Ishikawa (cell line): ENCODE measurements at regions not wholly inside any gene's neighbourhood (a gene's known extent, or its start where the extent isn't known, plus 50 kb on each side); places are given as distances from the start of the nearest gene placed in this dataset.

Source experiments
- CEBPB ChIP-seq: IDR thresholded peaks from 2 replicates; pipeline ENCODE4 v1.6.1; 2012
- CREB1 ChIP-seq: IDR thresholded peaks from 2 replicates; pipeline ENCODE4 v1.6.1; 2012; ENCODE audit warnings: low read depth
- EGR1 ChIP-seq: IDR thresholded peaks from 2 replicates; pipeline ENCODE4 v1.6.1; 2012
- EP300 ChIP-seq: IDR thresholded peaks from 2 replicates; pipeline ENCODE4 v1.6.1; 2012; ENCODE audit warnings: borderline replicate concordance
- FOXM1 ChIP-seq: IDR thresholded peaks from 2 replicates; pipeline ENCODE4 v1.6.1; 2012; ENCODE audit warnings: low read depth, borderline replicate concordance
- NFIC ChIP-seq: IDR thresholded peaks from 2 replicates; pipeline ENCODE4 v1.6.1; 2012
- RAD21 ChIP-seq: IDR thresholded peaks from 2 replicates; pipeline ENCODE4 v1.6.1; 2012; ENCODE audit warnings: low read depth
- TAF1 ChIP-seq: IDR thresholded peaks from 2 replicates; pipeline ENCODE4 v1.6.1; 2012; ENCODE audit warnings: low read depth, mild to moderate bottlenecking
- TCF12 ChIP-seq: IDR thresholded peaks from 2 replicates; pipeline ENCODE4 v1.6.1; 2012; ENCODE audit warnings: low read depth
- YY1 ChIP-seq: IDR thresholded peaks from 2 replicates; pipeline ENCODE4 v1.6.1; 2012; ENCODE audit warnings: low read depth
- ZBTB7A ChIP-seq: IDR thresholded peaks from 2 replicates; pipeline ENCODE4 v1.6.1; 2012; ENCODE audit warnings: low read depth
- TF ChIP-seq, protein P1 (sequence below): IDR thresholded peaks from 2 replicates; pipeline ENCODE4 v1.6.1; 2012
- TF ChIP-seq, protein P2 (sequence below): IDR thresholded peaks from 2 replicates; pipeline ENCODE4 v1.6.1; 2012; ENCODE audit warnings: low read depth, mild to moderate bottlenecking

DNA sequence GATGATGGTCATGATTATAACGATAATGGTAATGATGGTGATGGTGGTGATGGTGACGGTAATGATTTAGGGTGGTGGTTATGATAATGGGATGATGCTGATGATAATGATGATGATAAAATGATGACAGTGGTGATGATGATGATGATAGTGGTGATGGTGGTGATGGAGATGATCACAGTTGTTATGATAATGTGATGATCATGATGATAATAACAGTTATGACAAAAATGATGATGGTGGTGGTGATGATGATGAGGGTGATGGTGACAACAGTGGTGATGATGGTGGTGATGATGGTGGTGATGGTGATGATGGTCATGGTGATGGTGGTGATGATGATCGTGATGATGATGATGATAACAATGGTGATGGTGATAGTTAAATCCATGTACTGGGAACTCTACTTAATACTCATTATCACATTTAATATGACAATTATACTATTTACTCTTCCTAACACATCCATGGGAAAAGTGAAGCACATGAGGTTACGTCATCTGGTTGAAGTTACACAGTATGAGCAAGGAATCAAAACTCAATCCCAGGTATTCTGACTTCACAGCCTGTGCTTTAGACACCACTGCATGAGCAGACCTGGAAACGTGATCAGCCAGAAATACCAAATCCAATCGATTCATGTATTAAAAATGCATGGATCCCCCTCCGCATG, 322.2 kb downstream of the BRD1 start:
- TF ChIP-seq, protein P1, sequence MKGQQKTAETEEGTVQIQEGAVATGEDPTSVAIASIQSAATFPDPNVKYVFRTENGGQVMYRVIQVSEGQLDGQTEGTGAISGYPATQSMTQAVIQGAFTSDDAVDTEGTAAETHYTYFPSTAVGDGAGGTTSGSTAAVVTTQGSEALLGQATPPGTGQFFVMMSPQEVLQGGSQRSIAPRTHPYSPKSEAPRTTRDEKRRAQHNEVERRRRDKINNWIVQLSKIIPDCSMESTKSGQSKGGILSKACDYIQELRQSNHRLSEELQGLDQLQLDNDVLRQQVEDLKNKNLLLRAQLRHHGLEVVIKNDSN, result no peak
- TF ChIP-seq EP300, result no peak
- no peak for TF ChIP-seq FOXM1
- no peak for TF ChIP-seq CEBPB
- TF ChIP-seq RAD21, result no peak
- no peak for TF ChIP-seq TCF12
- no peak for TF ChIP-seq ZBTB7A
- no peak for TF ChIP-seq CREB1
- no peak for TF ChIP-seq EGR1
- TF ChIP-seq, protein P2, sequence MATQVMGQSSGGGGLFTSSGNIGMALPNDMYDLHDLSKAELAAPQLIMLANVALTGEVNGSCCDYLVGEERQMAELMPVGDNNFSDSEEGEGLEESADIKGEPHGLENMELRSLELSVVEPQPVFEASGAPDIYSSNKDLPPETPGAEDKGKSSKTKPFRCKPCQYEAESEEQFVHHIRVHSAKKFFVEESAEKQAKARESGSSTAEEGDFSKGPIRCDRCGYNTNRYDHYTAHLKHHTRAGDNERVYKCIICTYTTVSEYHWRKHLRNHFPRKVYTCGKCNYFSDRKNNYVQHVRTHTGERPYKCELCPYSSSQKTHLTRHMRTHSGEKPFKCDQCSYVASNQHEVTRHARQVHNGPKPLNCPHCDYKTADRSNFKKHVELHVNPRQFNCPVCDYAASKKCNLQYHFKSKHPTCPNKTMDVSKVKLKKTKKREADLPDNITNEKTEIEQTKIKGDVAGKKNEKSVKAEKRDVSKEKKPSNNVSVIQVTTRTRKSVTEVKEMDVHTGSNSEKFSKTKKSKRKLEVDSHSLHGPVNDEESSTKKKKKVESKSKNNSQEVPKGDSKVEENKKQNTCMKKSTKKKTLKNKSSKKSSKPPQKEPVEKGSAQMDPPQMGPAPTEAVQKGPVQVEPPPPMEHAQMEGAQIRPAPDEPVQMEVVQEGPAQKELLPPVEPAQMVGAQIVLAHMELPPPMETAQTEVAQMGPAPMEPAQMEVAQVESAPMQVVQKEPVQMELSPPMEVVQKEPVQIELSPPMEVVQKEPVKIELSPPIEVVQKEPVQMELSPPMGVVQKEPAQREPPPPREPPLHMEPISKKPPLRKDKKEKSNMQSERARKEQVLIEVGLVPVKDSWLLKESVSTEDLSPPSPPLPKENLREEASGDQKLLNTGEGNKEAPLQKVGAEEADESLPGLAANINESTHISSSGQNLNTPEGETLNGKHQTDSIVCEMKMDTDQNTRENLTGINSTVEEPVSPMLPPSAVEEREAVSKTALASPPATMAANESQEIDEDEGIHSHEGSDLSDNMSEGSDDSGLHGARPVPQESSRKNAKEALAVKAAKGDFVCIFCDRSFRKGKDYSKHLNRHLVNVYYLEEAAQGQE, result no peak
- no peak for TF ChIP-seq TAF1
- TF ChIP-seq YY1, result no peak
- no peak for TF ChIP-seq NFIC
